ENCODE measurements at regions not wholly inside any gene's neighbourhood (a gene's known extent, or its start where the extent isn't known, plus 50 kb on each side); places are given as distances from the start of the nearest gene placed in this dataset.
"Not testable (repeated sequence)": the region's sequence is repeated elsewhere in the genome, so short reads cannot be mapped to it uniquely, and the experiment has no call there.

DNA sequence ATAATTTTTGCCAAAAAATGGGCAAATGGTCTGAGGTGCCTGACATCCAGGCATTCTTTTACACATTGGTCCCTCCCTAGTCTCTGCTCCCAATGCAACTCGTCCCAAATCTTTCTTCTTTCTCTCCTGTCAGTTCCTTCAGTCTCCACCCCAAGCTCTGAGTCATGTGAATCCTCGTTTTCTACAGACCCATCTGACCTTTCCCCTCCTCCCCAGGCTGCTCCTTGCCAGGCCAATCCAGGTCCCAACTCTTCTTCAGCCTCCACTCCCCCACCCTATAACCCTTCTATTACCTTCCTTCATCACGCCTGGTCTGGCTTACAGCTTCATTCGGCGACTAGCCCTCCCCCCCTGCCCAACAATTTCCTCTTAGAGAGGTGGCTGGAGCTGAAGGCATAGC lies 55.3 kb downstream of the BBS10 start:
- H3K27ac ChIP-seq (ENCODE audit: low read depth in 2 of 2, low read length in 1 of 2); H3K9me3 ChIP-seq (ENCODE audit: control insufficient read depth in 2 of 2, insufficient read depth in 1 of 2, low read depth in 1 of 2, low read length in 1 of 2); H3K27me3 ChIP-seq (ENCODE audit: control insufficient read depth in 1 of 2, insufficient read depth in 2 of 2, low read length in 2 of 2); H3K4me3 ChIP-seq (ENCODE audit: low read depth in 1 of 2, low read length in 2 of 2); H3K4me1 ChIP-seq (ENCODE audit: control insufficient read depth in 2 of 2, insufficient read depth in 2 of 2, low read length in 1 of 2); H3K36me3 ChIP-seq (ENCODE audit: control insufficient read depth in 2 of 2, insufficient read depth in 2 of 2, low read length in 1 of 2): not testable (repeated sequence)
- WGBS, 2 donors = 78% methylated on average over 5 of the region's 5 CpGs

DNA sequence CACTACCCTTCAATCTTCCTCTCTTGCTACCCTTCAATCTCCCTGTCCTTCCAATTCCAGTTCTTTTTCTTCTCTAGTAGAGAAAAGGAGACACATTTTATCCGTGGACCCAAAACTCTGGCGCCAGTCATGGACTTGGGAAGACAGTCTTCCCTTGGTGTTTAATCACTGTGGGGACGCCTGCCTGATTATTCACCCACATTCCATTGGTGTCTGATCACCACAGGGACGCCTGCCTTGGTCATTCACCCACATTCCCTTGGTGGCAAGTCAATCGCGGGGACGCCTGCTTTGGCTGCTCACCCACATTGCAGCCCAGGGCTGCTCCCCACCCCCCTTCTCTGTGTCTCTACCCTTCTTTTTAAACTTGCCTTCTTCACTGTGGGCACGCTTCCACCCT lies 55.9 kb downstream of the BBS10 start:
- WGBS, 2 donors = 87 to 89% methylated on average over 8 of the region's 8 CpGs
- not testable (repeated sequence) for H3K27ac ChIP-seq (ENCODE audit: low read depth in 2 of 2, low read length in 1 of 2)

DNA sequence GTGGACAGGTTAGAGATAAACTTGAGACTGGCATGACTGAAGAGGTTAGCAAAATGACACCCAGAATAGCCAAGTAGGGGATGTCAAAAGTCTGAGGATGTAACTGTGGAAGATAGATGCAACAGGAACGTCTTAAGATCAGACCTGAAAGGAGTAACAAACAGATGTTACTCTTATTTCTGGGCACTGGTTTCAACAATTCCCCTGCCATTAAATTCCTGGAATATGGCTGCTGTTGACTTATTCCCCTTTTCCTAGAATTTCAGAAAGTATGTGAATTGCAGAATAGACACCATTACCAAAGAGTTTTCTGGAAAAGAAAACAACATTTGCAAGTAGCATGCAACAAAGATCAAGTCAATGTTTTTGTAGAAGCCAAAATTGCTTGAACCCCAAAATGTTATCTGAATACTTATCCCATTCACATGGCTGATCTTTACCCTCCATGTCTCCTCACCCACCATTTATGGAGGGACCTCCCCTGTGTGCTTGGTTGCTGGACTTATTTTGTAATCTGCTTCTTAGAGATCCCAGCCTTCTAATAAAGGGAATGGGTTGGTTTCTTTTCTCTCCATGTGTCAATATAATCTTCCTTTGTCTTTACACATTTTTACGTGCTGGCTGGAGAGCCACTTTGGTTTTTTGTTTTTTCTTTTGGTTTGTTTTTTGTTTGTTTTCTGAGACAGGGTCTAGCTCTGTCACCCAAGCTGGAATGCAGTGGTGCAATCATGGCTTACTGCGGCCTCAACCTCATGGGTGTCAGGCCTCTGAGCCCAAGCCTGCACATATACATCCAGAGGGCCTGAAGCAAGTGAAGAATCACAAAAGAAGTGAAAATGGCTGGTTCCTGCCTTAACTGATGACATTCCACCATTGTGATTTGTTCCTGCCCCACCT lies 57.0 kb downstream of the BBS10 start:
- no peak overlapping the region for H3K27ac ChIP-seq (ENCODE audit: low read depth in 2 of 2, low read length in 1 of 2)
- no peaks in the 10 kb centered on the region for H3K9me3 ChIP-seq (ENCODE audit: control insufficient read depth in 2 of 2, insufficient read depth in 1 of 2, low read depth in 1 of 2, low read length in 1 of 2)
- WGBS, 2 donors = 75 to 80% methylated on average over 3 of the region's 3 CpGs
- no peaks in the 10 kb centered on the region for H3K36me3 ChIP-seq (ENCODE audit: control insufficient read depth in 2 of 2, insufficient read depth in 2 of 2, low read length in 1 of 2)
- no peaks in the 10 kb centered on the region for H3K4me1 ChIP-seq (ENCODE audit: control insufficient read depth in 2 of 2, insufficient read depth in 2 of 2, low read length in 1 of 2)
- no peak overlapping the region for H3K4me3 ChIP-seq (ENCODE audit: low read depth in 1 of 2, low read length in 2 of 2)
- no peaks in the 10 kb centered on the region for H3K27me3 ChIP-seq (ENCODE audit: control insufficient read depth in 1 of 2, insufficient read depth in 2 of 2, low read length in 2 of 2)

More for the DNA sequence above, 55.9 kb downstream of the BBS10 start:
- H3K36me3 ChIP-seq (ENCODE audit: control insufficient read depth in 2 of 2, insufficient read depth in 2 of 2, low read length in 1 of 2); H3K27me3 ChIP-seq (ENCODE audit: control insufficient read depth in 1 of 2, insufficient read depth in 2 of 2, low read length in 2 of 2); H3K4me3 ChIP-seq (ENCODE audit: low read depth in 1 of 2, low read length in 2 of 2); H3K9me3 ChIP-seq (ENCODE audit: control insufficient read depth in 2 of 2, insufficient read depth in 1 of 2, low read depth in 1 of 2, low read length in 1 of 2); H3K4me1 ChIP-seq (ENCODE audit: control insufficient read depth in 2 of 2, insufficient read depth in 2 of 2, low read length in 1 of 2): not testable (repeated sequence)

DNA sequence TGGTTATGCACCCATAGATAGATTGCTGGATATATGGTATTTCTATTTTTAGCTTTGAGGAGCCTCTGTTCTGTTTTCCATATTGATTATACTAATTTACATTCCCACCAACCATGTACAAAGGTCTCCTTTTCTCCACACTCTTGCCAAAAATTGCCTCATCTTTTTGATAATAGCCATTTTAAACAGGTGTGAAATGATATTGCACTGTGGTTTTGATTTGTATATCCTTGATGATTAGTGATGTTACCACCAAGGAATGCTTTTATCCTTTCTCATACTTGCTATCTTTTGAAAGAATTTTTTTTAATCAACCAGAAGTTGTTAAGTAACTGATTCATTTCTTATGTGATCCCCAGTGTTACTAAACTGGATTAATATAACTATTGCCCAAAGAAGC lies 60.0 kb downstream of the BBS10 start:
- no peaks in the 10 kb centered on the region for H3K36me3 ChIP-seq (ENCODE audit: control insufficient read depth in 2 of 2, insufficient read depth in 2 of 2, low read length in 1 of 2)
- H3K9me3 ChIP-seq (ENCODE audit: control insufficient read depth in 2 of 2, insufficient read depth in 1 of 2, low read depth in 1 of 2, low read length in 1 of 2) = no peaks in the 10 kb centered on the region
- no peak overlapping the region for H3K4me3 ChIP-seq (ENCODE audit: low read depth in 1 of 2, low read length in 2 of 2)
- no peak overlapping the region for H3K27ac ChIP-seq (ENCODE audit: low read depth in 2 of 2, low read length in 1 of 2)
- H3K4me1 ChIP-seq (ENCODE audit: control insufficient read depth in 2 of 2, insufficient read depth in 2 of 2, low read length in 1 of 2) = no peaks in the 10 kb centered on the region
- H3K27me3 ChIP-seq (ENCODE audit: control insufficient read depth in 1 of 2, insufficient read depth in 2 of 2, low read length in 2 of 2) = no peaks in the 10 kb centered on the region

DNA sequence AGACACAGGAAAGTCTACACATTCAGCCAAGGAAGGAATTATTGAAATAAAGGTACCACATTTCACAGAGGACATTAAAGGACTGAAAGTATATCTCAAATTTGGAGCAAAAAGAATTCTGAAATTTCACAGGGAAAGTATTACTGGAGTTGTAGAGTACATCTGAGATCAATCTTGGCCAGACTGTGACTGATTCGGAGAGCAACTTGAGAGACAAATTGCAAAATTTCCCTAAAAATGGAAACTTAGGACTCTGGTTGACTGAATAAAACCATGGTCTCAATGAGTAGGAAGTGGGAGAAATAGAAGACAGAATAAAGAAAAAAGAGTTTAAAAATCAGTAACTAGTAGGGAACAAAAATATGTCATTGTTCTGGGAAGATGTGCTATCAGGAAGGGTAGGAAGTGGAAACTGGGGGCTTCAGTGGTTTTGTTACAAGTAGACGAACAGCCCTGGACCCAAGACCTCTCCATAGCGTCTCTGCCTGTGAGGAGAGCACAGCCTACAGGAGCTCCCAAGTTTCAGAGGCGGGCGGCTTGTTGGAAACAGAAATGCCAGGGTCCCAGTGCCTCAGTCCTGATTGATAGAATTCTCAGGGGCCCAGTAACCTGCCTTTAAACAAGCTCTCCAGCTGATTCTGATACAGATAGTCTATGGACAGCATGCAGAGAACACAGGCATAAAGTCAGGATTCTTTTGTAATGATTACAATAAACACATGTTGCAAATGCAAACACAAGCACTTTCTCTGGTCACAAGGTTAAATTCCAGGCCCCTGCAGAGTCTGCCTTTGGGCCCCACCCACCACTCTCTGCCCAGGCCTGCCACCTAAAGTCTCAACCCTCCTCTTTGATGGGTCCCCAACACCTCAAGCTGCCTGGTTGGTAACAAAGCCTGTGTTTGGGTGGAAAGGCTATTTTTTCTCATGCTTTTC lies 63.1 kb downstream of the BBS10 start:
- WGBS, 2 donors = 80 to 81% methylated on average over 5 of the region's 5 CpGs
- no peak overlapping the region for H3K4me3 ChIP-seq (ENCODE audit: low read depth in 1 of 2, low read length in 2 of 2)
- no peak overlapping the region for H3K27ac ChIP-seq (ENCODE audit: low read depth in 2 of 2, low read length in 1 of 2)

DNA sequence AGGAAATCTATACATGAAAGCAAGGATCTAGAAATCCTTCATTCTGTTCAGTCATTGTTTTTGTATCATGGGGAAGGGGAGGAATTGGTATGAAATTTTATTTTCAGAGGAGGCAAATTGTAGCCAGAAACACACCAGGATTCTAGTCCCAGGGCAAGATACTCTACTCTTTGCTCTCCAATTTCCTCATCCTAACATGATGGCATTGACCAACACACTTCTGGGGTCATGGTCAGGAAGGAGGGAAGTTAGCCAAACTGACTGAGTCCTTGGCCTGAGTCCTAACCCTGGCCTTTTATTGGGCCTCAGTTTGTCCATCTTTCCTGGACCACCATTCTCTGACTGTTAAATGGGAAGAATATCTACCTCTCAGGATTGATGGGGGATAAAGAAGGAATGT lies 65.5 kb downstream of the BBS10 start:
- no peak overlapping the region for H3K4me3 ChIP-seq (ENCODE audit: low read depth in 1 of 2, low read length in 2 of 2)
- H3K9me3 ChIP-seq (ENCODE audit: control insufficient read depth in 2 of 2, insufficient read depth in 1 of 2, low read depth in 1 of 2, low read length in 1 of 2) = no peaks in the 10 kb centered on the region
- H3K4me1 ChIP-seq (ENCODE audit: control insufficient read depth in 2 of 2, insufficient read depth in 2 of 2, low read length in 1 of 2) = no peaks in the 10 kb centered on the region
- no peaks in the 10 kb centered on the region for H3K27me3 ChIP-seq (ENCODE audit: control insufficient read depth in 1 of 2, insufficient read depth in 2 of 2, low read length in 2 of 2)
- no peaks in the 10 kb centered on the region for H3K36me3 ChIP-seq (ENCODE audit: control insufficient read depth in 2 of 2, insufficient read depth in 2 of 2, low read length in 1 of 2)
- H3K27ac ChIP-seq (ENCODE audit: low read depth in 2 of 2, low read length in 1 of 2) = no peak overlapping the region

More for the DNA sequence above, 63.1 kb downstream of the BBS10 start:
- H3K4me1 ChIP-seq (ENCODE audit: control insufficient read depth in 2 of 2, insufficient read depth in 2 of 2, low read length in 1 of 2) = no peaks in the 10 kb centered on the region
- H3K27me3 ChIP-seq (ENCODE audit: control insufficient read depth in 1 of 2, insufficient read depth in 2 of 2, low read length in 2 of 2) = no peaks in the 10 kb centered on the region
- H3K36me3 ChIP-seq (ENCODE audit: control insufficient read depth in 2 of 2, insufficient read depth in 2 of 2, low read length in 1 of 2) = no peaks in the 10 kb centered on the region
- no peaks in the 10 kb centered on the region for H3K9me3 ChIP-seq (ENCODE audit: control insufficient read depth in 2 of 2, insufficient read depth in 1 of 2, low read depth in 1 of 2, low read length in 1 of 2)

DNA sequence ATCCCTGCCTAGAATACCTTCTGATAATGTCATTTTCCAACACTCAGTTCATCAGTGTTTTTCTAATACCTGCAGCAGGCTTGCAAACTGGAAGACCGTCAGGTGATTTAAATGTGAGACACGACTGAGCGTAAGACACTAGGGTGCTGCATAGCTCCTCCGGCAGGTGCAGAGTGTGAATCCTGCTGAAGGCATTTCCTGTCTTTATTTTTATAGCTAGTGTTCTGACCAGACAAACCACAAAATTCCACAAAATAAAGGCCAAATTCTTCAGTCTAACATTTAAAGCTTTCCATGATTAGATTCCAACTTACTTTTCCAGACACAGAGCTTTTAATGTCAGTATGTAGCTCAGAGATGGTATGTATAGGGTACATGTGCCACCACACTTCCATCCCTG lies 70.7 kb downstream of the BBS10 start:
- 90% methylated on average over 4 of the region's 4 CpGs for WGBS, 2 donors
- H3K27me3 ChIP-seq (ENCODE audit: control insufficient read depth in 1 of 2, insufficient read depth in 2 of 2, low read length in 2 of 2) = no peaks in the 10 kb centered on the region
- H3K27ac ChIP-seq (ENCODE audit: low read depth in 2 of 2, low read length in 1 of 2) = no peak overlapping the region
- H3K4me3 ChIP-seq (ENCODE audit: low read depth in 1 of 2, low read length in 2 of 2) = no peak overlapping the region
- H3K36me3 ChIP-seq (ENCODE audit: control insufficient read depth in 2 of 2, insufficient read depth in 2 of 2, low read length in 1 of 2) = no peaks in the 10 kb centered on the region
- H3K4me1 ChIP-seq (ENCODE audit: control insufficient read depth in 2 of 2, insufficient read depth in 2 of 2, low read length in 1 of 2) = no peaks in the 10 kb centered on the region
- H3K9me3 ChIP-seq (ENCODE audit: control insufficient read depth in 2 of 2, insufficient read depth in 1 of 2, low read depth in 1 of 2, low read length in 1 of 2) = no peaks in the 10 kb centered on the region

DNA sequence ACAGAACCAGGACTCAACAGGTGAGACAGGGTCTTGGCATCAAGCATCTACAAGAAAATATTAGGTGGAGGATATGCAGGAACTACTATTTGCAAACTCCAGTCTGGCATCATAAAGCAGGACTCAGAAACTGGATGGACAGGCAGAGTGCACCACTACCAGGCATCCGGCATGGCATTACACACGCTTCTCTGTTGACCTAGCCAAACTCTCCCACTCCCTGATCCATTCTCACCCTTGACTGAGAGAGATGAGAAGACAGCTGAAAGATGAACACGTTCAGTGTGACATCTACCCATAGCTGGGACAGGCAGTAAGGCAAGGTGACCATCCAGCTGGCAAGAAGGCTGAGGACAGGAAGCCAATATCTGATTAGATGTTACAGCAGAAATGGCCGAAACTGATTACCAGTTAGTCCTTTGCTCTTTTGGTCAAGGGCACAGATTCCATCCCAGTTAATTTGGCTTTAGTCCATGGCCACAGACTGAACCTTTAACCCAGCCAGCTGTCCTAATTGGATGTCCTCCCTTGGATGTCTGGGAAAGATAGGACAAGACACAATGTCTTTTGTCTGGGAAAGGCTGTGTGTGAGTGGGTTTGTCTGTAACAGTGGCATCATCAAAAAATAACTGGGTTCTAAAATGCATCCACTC lies 71.6 kb downstream of the BBS10 start:
- no peaks in the 10 kb centered on the region for H3K4me1 ChIP-seq (ENCODE audit: control insufficient read depth in 2 of 2, insufficient read depth in 2 of 2, low read length in 1 of 2)
- 69 to 77% methylated on average over 4 of the region's 4 CpGs for WGBS, 2 donors
- no peak overlapping the region for H3K27ac ChIP-seq (ENCODE audit: low read depth in 2 of 2, low read length in 1 of 2)
- H3K27me3 ChIP-seq (ENCODE audit: control insufficient read depth in 1 of 2, insufficient read depth in 2 of 2, low read length in 2 of 2) = no peaks in the 10 kb centered on the region
- no peaks in the 10 kb centered on the region for H3K9me3 ChIP-seq (ENCODE audit: control insufficient read depth in 2 of 2, insufficient read depth in 1 of 2, low read depth in 1 of 2, low read length in 1 of 2)
- H3K36me3 ChIP-seq (ENCODE audit: control insufficient read depth in 2 of 2, insufficient read depth in 2 of 2, low read length in 1 of 2) = no peaks in the 10 kb centered on the region
- no peak overlapping the region for H3K4me3 ChIP-seq (ENCODE audit: low read depth in 1 of 2, low read length in 2 of 2)

DNA sequence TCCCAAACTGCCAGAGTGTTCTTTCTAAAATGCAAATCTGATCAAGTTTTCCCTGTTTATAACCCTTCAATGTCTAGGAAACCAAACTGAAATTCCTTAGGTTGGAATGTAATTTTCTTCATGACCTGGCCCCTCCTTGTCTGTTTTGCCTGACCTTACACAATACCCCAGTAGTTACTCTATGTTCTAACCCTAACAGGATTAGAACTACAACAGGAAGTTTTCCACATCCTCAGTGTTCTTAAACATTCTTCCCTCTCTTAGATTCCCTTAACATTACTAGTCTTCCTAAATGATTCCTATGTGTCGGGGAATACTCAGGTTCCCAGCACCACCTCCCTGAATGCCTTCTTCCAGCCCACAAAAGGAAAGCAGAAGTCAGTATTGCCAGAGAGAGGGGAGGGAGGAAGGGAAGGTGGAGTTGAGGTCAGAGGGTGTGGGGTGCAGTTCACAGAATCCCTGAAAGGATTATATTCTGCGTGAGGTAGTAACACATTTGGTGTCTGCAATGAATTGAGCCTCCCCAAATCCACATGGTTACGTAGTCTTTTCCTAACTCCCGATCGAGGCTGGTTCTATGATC lies 72.6 kb downstream of the BBS10 start:
- Histone ChIP-seq H3K36me3 (ENCODE audit: control insufficient read depth in 2 of 2, insufficient read depth in 2 of 2, low read length in 1 of 2) (no peaks in the 10 kb centered on the region), H3K27me3 (ENCODE audit: control insufficient read depth in 1 of 2, insufficient read depth in 2 of 2, low read length in 2 of 2) (no peaks in the 10 kb centered on the region), H3K27ac (ENCODE audit: low read depth in 2 of 2, low read length in 1 of 2) (no peak overlapping the region), H3K9me3 (ENCODE audit: control insufficient read depth in 2 of 2, insufficient read depth in 1 of 2, low read depth in 1 of 2, low read length in 1 of 2) (no peaks in the 10 kb centered on the region), H3K4me1 (ENCODE audit: control insufficient read depth in 2 of 2, insufficient read depth in 2 of 2, low read length in 1 of 2) (no peaks in the 10 kb centered on the region), H3K4me3 (ENCODE audit: low read depth in 1 of 2, low read length in 2 of 2) (no peak overlapping the region)
- WGBS, 2 donors = 90 to 91% methylated on average over 5 of the region's 5 CpGs
